ENCODE measurements at regions not wholly inside any gene's neighbourhood (a gene's known extent, or its start where the extent isn't known, plus 50 kb on each side); places are given as distances from the start of the nearest gene placed in this dataset.
"Not testable (repeated sequence)": the region's sequence is repeated elsewhere in the genome, so short reads cannot be mapped to it uniquely, and the experiment has no call there.

- no peak for DNase-seq
Measured at GRCh38 chr2:18976168-18976961, 382.1 kb downstream of the OSR1 start.

GRCh38 chr2:18975506-18976167, 382.8 kb downstream of the OSR1 start:
- DNase-seq = no peak

GRCh38 chr2:18971628-18972027, 382.3 kb upstream of the NT5C1B start:
- no peak for DNase-seq

DNA sequence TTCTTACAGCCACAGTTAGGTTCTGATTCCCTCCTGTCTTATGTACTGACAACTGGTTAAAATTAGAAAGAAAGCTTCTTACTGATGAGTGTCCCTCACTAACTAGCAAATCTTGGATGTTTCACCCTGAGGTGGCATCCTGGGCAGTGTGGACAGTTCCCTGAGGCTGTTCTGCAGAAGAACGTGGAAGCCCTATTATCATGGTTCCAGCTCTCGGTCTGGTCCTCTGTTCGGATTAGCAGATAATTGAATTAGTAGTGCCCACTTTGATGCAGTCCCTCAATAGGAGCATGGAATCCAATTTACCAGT, 381.7 kb upstream of the NT5C1B start:
- no peak for DNase-seq

DNA sequence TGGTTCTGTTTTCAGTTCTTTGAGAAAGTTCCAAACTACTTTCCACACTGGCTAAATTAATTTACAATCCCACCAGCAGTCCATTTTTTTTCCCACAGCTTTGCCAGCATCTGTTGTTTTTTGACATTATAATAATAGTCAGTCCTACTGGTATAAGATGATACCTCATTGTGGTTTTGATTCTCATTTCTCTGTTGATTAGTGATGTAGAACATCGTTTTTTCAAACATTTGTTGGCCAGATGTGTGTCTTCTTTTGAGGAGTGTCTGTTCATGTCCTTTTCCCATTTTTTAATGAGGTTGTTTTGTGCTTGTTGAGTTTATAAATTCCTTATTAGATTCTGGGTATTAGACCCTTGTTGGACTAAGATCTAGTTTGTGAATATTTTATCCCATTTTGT, 376.8 kb upstream of the NT5C1B start:
- no peak for DNase-seq

DNA sequence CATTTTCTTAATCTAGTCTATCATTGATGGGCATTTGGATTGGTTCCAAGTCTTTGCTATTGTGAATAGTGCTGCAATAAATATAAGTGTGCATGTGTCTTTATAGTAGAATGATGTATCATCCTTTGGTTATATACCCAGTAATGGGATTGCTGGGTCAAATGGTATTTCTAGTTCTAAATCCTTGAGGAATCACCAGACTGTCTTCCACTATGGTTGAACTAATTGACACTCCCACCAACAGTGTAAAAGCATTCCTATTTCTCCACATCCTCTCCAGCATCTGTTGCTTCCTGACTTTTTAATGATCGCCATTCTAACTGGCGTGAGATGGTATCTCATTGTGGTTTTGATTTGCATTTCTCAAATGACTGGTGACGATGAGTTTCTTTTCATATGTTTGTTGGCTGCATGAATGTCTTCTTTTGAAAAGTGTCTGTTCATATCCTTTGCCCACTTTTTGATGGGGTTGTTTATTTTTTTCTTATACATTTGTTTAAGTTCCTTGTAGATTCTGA, 374.4 kb upstream of the NT5C1B start:
- not testable (repeated sequence) for DNase-seq

DNA sequence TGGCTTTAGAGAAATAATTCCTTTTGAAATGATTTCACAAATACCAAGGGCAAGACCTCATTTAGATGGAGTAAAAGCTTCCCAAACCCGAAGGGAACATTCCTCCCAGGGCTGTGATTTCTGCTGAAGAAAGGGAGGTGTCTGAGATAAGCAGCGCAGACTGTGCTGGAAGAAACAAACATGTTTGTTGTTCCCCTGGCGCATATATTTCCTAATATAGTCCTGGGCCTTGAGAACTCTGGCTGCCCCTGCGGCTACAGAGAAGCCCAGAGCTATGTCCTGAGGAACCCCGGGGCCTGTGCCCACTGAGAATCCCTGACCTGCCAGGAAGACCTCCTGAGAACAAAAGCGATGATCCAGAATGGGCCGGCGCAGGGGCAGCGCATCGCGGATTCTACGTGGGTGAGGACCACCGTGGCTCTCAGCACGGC, 372.6 kb upstream of the NT5C1B start:
- no peak for DNase-seq

GRCh38 chr2:18959952-18960717, 370.8 kb upstream of the NT5C1B start:
- DNase-seq = no peak

- DNase-seq = no peak
Measured at GRCh38 chr2:18959200-18959599, 369.8 kb upstream of the NT5C1B start.

GRCh38 chr2:18957909-18958308, 368.5 kb upstream of the NT5C1B start:
- DNase-seq = no peak

GRCh38 chr2:18950361-18950851, 361.0 kb upstream of the NT5C1B start:
- DNase-seq = no peak

DNA sequence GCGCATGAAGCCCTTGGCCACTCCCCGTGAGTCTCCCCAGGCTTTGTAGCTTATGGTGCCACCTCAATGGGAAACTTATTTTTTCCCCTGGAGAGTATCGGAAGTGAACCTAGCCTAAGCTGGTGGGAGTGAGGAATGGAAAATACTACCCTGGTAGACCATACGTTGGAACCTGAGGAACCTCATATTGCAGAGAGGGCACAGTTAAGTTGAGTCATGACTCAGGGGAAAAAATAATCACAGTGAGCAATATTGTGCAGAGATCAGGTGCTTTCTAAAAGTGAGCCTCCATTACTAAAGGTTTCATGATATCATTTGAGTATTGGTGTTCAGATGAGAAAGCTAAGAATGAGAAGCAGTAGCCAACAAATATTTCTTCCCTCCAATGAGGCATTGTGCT, 360.5 kb upstream of the NT5C1B start:
- DNase-seq = no peak

- DNase-seq = no peak
Measured at GRCh38 chr2:18940184-18940583, 350.8 kb upstream of the NT5C1B start.

DNA sequence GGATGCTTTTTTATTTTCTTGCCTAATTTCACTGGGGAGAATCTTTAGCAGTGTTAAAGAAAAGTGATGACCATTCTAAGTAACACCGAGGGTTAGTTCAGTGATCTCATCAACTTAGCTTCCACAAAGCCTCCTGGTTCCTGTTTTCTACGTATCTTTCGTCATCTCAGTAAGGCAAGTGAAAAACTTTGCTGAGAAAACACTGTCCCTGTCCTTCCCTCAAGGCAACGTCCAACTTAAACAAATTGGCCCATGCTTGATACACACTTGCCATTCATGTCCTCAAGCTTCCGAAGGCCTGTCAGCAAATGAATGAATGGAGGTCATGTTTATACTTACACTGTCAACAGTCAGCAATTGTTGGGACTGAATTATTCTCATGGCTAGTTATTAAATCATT, 350.4 kb upstream of the NT5C1B start:
- DNase-seq = not testable (repeated sequence)

- DNase-seq = no peak
Measured at GRCh38 chr2:18934886-18935285, 345.5 kb upstream of the NT5C1B start.

DNA sequence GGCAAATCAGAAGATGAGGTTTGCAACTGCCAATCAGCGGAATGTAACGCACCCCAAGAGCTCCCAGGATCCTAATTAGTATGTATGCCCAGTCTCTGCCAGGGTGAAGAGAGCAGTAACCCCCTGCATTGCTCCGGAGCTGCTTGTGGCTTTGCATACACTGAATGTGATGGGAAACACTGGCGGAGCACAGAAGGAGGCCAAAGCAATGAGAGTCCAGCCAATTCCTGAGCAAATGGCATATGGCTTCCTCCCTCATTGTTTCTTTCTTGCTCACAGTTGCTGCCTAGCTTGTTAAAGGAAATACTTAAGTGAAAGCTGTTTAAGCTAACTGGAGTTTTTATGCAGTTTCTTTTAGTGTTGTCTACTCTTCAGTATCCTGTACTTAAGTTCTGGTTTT, 343.5 kb upstream of the NT5C1B start:
- DNase-seq = no peak

GRCh38 chr2:18930971-18931370, 341.6 kb upstream of the NT5C1B start:
- no peak for DNase-seq

DNA sequence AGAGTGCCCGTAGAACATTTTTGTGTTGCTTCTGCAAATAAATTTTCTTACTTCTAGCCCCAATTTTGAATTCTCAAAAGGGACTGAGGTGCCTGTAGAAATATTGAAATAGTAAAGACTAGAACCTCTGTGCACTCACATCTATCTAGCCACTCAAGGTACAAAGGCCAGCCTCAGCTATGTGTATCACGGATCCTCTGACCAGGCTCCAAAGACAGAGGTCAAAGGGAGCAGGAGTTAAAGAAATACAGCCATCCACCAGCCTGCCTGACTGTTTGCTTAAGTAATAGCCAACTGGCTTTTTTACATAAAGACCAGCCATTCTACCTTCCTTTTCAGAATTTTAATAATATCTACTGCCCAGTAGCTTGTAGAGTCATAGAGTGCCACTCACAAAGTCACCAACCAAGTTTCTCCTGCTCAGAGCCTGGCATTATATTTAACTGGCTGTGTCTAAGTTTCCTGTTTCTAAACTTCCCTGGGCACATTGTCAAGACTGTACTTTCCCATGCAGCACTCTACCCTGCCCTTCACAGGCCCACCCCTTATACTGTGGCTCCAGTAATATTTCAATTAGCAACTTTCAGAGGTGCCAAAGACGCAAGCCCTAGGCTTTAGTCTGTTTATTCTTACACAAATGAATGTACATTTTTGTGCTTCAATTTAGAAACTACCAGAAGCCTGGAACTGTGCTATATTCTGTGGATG, 338.3 kb upstream of the NT5C1B start:
- DNase-seq = no peak

DNA sequence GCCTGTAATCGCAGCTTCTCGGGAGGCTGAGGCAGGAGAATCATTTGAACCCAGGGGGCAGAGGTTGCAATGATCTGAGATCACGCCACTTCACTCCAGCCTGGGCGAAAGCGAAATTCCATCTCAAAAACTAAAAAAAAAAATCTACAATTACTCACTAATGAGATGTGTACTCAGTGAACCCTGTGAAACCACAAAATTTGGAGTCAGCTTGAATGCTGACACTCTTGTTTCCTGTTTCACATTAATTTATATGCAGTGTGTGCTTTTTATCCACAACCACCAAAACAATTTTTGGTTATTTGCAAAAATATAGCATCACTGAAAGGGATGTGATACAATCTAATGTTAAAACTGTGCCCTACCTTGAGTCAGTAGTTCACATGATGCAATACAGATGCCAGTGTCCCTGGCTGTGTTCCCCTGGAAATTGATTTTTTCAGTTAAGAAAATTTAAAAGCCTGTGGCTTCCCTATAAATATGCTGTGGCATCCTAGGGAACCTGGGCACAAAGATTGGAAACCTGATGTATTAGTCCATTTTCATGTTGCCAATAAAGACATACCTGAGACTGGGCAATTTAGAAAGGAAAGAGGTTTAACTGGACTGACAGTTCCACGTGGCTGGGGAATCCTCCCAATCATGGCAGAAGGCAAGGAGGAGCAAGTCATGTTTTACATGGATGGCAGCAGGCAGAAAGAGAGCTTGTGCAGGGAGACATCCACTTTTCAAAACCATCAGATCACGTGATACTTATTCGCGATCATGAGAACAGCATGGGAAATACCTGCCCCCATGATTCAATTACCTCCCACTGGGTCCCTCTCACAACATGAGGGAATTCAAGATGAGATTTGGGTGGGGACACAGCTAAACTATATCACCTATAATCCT, 337.5 kb upstream of the NT5C1B start:
- no peak for DNase-seq

GRCh38 chr2:18925296-18925695, 335.9 kb upstream of the NT5C1B start:
- DNase-seq = no peak

DNA sequence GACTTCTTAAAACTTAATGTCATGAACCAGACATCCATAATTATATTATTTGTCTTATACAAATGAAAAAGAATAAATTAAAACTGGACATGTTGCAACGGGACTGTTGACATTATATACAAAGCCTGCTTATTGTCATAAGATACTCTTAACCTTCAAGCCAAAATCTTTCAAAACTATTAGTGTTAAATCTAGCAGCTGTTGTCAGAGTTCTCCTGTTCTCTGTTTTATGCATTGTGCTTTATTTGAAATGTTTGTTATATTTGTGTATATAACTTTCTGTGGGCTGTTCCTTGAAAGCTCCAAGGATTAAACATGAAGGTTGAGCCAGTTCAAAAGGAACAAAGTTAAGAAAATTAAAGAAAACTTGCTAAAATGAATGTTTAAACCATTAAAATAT, 335.5 kb upstream of the NT5C1B start:
- DNase-seq = no peak

DNA sequence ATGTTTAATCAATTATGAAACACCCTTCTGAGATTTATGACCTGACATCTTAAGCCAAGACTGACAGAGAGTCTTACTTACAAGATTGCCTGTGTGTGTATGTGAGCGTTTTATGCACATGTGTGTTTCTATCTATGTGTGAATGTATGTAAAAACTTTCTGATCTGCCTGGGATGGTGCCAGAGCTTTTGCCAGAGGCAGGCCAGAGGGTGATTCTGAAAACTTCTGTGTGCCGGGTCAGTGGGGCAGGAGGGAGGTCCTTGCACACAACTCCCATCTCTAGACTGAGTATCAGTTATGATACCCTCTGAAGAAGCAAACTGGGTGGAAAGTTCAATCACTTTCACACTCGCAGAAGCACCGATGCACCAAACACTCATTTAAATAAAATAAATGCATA, 335.0 kb upstream of the NT5C1B start:
- DNase-seq = no peak

Data from NCI-H2081 treated with DMSO at 0.1 percent for 48 hours (cell line).